ENCODE measurements at regions not wholly inside any gene's neighbourhood (a gene's known extent, or its start where the extent isn't known, plus 50 kb on each side); places are given as distances from the start of the nearest gene placed in this dataset.
A peak's percentile ranks its signal among the peaks of the same experiment; 100 is the strongest.

- Histone ChIP-seq H3K27me3 (ENCODE audit: control insufficient read depth, insufficient read depth, low read length) (no peaks in the 10 kb centered on the region), H3K36me3 (ENCODE audit: control insufficient read depth, insufficient read depth, low read length) (no peaks in the 10 kb centered on the region), H3K4me3 (ENCODE audit: low read depth, low read length) (no peak overlapping the region)
- no peak for TF ChIP-seq CTCF (IDR thresholded peaks at IDR 0.05; ENCODE audit: insufficient read depth, low read depth, low read length)
- no peak for DNase-seq (ENCODE audit: low read depth)
- ChIA-PET POLR2A (no interaction called here), CTCF (no interaction called here)
Measured at GRCh38 chr7:136692221-136692620, 176.2 kb upstream of the CHRM2 start.

GRCh38 chr7:136688601-136689000, 179.9 kb upstream of the CHRM2 start:
- no peak overlapping the region for H3K4me3 ChIP-seq (ENCODE audit: low read depth, low read length)
- POLR2A ChIA-PET: no interaction called here

GRCh38 chr7:136687693-136688322, 180.6 kb upstream of the CHRM2 start:
- TF ChIP-seq CTCF (IDR thresholded peaks at IDR 0.05; ENCODE audit: insufficient read depth, low read depth, low read length): peak; percentile 68
- H3K36me3 ChIP-seq (ENCODE audit: control insufficient read depth, insufficient read depth, low read length): no peaks in the 10 kb centered on the region
- ChIA-PET POLR2A (no interaction called here), CTCF (interaction anchor here (0.5 to 2.6 kb wide), 12 partner anchors 10 to 1014 kb away, joined by 3 to 21 read pairs (median 4); no protein-coding TSS in a partner anchor)
- no peak for DNase-seq (ENCODE audit: low read depth)
- no peaks in the 10 kb centered on the region for H3K27me3 ChIP-seq (ENCODE audit: control insufficient read depth, insufficient read depth, low read length)
- H3K4me3 ChIP-seq (ENCODE audit: low read depth, low read length): no peak overlapping the region

More at GRCh38 chr7:136688601-136689000, 179.9 kb upstream of the CHRM2 start:
- no peaks in the 10 kb centered on the region for H3K27me3 ChIP-seq (ENCODE audit: control insufficient read depth, insufficient read depth, low read length)
- H3K36me3 ChIP-seq (ENCODE audit: control insufficient read depth, insufficient read depth, low read length): no peaks in the 10 kb centered on the region
- CTCF ChIA-PET: interaction anchor here (1.7 to 2.2 kb wide), 2 partner anchors 29 to 282 kb away, joined by 5 to 7 read pairs; no protein-coding TSS in a partner anchor
- no peak for DNase-seq (ENCODE audit: low read depth)
- TF ChIP-seq CTCF (IDR thresholded peaks at IDR 0.05; ENCODE audit: insufficient read depth, low read depth, low read length): no peak

GRCh38 chr7:136685501-136686173, 182.8 kb upstream of the CHRM2 start:
- Histone ChIP-seq H3K27me3 (ENCODE audit: control insufficient read depth, insufficient read depth, low read length) (no peaks in the 10 kb centered on the region), H3K4me3 (ENCODE audit: low read depth, low read length) (no peak overlapping the region), H3K36me3 (ENCODE audit: control insufficient read depth, insufficient read depth, low read length) (no peaks in the 10 kb centered on the region)
- CTCF ChIA-PET: interaction anchor here (2.6 kb wide), 1 partner anchor 8 kb away, joined by 21 read pairs; no protein-coding TSS in a partner anchor
- DNase-seq (ENCODE audit: low read depth): no peak
- TF ChIP-seq CTCF (IDR thresholded peaks at IDR 0.05; ENCODE audit: insufficient read depth, low read depth, low read length): no peak
- POLR2A ChIA-PET: no interaction called here

- ChIA-PET POLR2A (no interaction called here), CTCF (interaction anchor here (1.0 to 5.3 kb wide), 2 partner anchors 9 to 23 kb away, joined by 3 to 21 read pairs; no protein-coding TSS in a partner anchor)
- no peak for TF ChIP-seq CTCF (IDR thresholded peaks at IDR 0.05; ENCODE audit: insufficient read depth, low read depth, low read length)
- Histone ChIP-seq H3K27me3 (ENCODE audit: control insufficient read depth, insufficient read depth, low read length) (no peaks in the 10 kb centered on the region), H3K4me3 (ENCODE audit: low read depth, low read length) (no peak overlapping the region), H3K36me3 (ENCODE audit: control insufficient read depth, insufficient read depth, low read length) (no peaks in the 10 kb centered on the region)
- DNase-seq (ENCODE audit: low read depth): peak; percentile 33
Measured at GRCh38 chr7:136677471-136678365, 190.7 kb upstream of the CHRM2 start.

Data from BJ (cell line).